ENCODE measurements at regions not wholly inside any gene's neighbourhood (a gene's known extent, or its start where the extent isn't known, plus 50 kb on each side); places are given as distances from the start of the nearest gene placed in this dataset.

GRCh38 chr3:30123224-30123623 is 483.2 kb upstream of the TGFBR2 start:
- DNase-seq, result no peak

GRCh38 chr3:30123755-30124154 is 482.6 kb upstream of the TGFBR2 start:
- no peak for DNase-seq

- DNase-seq, result peak; percentile 69
Observed at GRCh38 chr3:30124435-30125370, 481.7 kb upstream of the TGFBR2 start.

- DNase-seq, result no peak
Observed at GRCh38 chr3:30129765-30130164, 476.6 kb upstream of the TGFBR2 start.

- DNase-seq, result no peak
Observed at GRCh38 chr3:30130391-30130790, 476.0 kb upstream of the TGFBR2 start.

GRCh38 chr3:30131191-30131590 is 475.2 kb upstream of the TGFBR2 start:
- no peak for DNase-seq

GRCh38 chr3:30135190-30135589 is 471.2 kb upstream of the TGFBR2 start:
- peak; percentile 13 for DNase-seq

- DNase-seq, result no peak
Observed at GRCh38 chr3:30139283-30139682, 467.1 kb upstream of the TGFBR2 start.

- DNase-seq, result no peak
Observed at GRCh38 chr3:30140356-30141075, 465.9 kb upstream of the TGFBR2 start.

- no peak for DNase-seq
Observed at GRCh38 chr3:30141178-30141581, 465.2 kb upstream of the TGFBR2 start.

GRCh38 chr3:30141927-30142326 is 464.5 kb upstream of the TGFBR2 start:
- DNase-seq, result no peak

GRCh38 chr3:30142946-30143345 is 463.5 kb upstream of the TGFBR2 start:
- no peak for DNase-seq

- DNase-seq, result no peak
Observed at GRCh38 chr3:30145281-30145680, 461.1 kb upstream of the TGFBR2 start.

GRCh38 chr3:30146978-30147377 is 459.4 kb upstream of the TGFBR2 start:
- DNase-seq, result no peak

GRCh38 chr3:30154853-30155252 is 451.5 kb upstream of the TGFBR2 start:
- no peak for DNase-seq

- DNase-seq, result no peak
Observed at GRCh38 chr3:30155755-30156154, 450.6 kb upstream of the TGFBR2 start.

GRCh38 chr3:30156586-30157498 is 449.6 kb upstream of the TGFBR2 start:
- peak; percentile 37 for DNase-seq

GRCh38 chr3:30161375-30161774 is 445.0 kb upstream of the TGFBR2 start:
- peak; percentile 65 for DNase-seq

- DNase-seq, result peak; percentile 97
Observed at GRCh38 chr3:30162579-30162978, 443.8 kb upstream of the TGFBR2 start.

- DNase-seq, result no peak
Observed at GRCh38 chr3:30166535-30166934, 439.9 kb upstream of the TGFBR2 start.

- peak; percentile 45 for DNase-seq
Observed at GRCh38 chr3:30167541-30168011, 438.8 kb upstream of the TGFBR2 start.

GRCh38 chr3:30169487-30169886 is 436.9 kb upstream of the TGFBR2 start:
- no peak for DNase-seq
